ENCODE measurements at regions not wholly inside any gene's neighbourhood (a gene's known extent, or its start where the extent isn't known, plus 50 kb on each side); places are given as distances from the start of the nearest gene placed in this dataset.

- H3K9me3 ChIP-seq (replicated peaks; ENCODE audit: control insufficient read depth, insufficient read depth, low read length), result no peaks in the 10 kb centered on the region
- H3K27ac ChIP-seq (ENCODE audit: insufficient read depth, low read depth, low read length), result no peak overlapping the region
- no TSS peak for BruUV-seq (replicated peaks)
- dilution Hi-C loops (cut with MboI; ENCODE audit: extremely low pct_ligation_motif_present, low sequenced_read_pairs), result no loop called here
- H3K4me1 ChIP-seq (ENCODE audit: control insufficient read depth, extremely low read depth, insufficient read depth, low read length), result no peaks in the 10 kb centered on the region
- FAIRE-seq (no peak), DNase-seq (ENCODE audit: low read depth, low spot score) (peak; percentile 5)
- H3K9me1 ChIP-seq (replicated peaks; ENCODE audit: control insufficient read depth, extremely low read depth, insufficient read depth, low read length), result no peaks in the 10 kb centered on the region
- H3K4me2 ChIP-seq (ENCODE audit: insufficient read depth, low read length), result no peak overlapping the region
- no peaks in the 10 kb centered on the region for H3K27me3 ChIP-seq (ENCODE audit: control insufficient read depth in 2 of 2, insufficient read depth in 2 of 2, low read length in 2 of 2)
- no peaks in the 10 kb centered on the region for H3K79me2 ChIP-seq (ENCODE audit: control insufficient read depth, insufficient read depth, low read length)
- H4K20me1 ChIP-seq (replicated peaks; ENCODE audit: control insufficient read depth, extremely low read depth, insufficient read depth, low read length), result no peaks in the 10 kb centered on the region
- peak in 1 of 2 donors; percentile 8 for TF ChIP-seq CTCF (IDR thresholded peaks at IDR 0.05; ENCODE audit: extremely low read depth in 1 of 2, insufficient read depth in 1 of 2, low read depth in 1 of 2, low read length in 2 of 2)
- TF ChIP-seq, protein P1, sequence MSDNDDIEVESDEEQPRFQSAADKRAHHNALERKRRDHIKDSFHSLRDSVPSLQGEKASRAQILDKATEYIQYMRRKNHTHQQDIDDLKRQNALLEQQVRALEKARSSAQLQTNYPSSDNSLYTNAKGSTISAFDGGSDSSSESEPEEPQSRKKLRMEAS (IDR thresholded peaks at IDR 0.05; ENCODE audit: insufficient read depth, insufficient read length), result no peak
- no peak overlapping the region for H3K4me3 ChIP-seq (replicated peaks in 1 of 3; ENCODE audit: insufficient read depth in 1 of 3, low read depth in 1 of 3, low read length in 3 of 3)
- no peaks in the 10 kb centered on the region for H3K36me3 ChIP-seq (ENCODE audit: control insufficient read depth in 2 of 2, extremely low read depth in 1 of 2, insufficient read depth in 2 of 2, low read length in 2 of 2)
- intact Hi-C loops (cut with micrococcal nuclease), result no loop called here
- ChIA-PET POLR2A (no interaction called here), CTCF (interaction anchor here (1.2 kb wide), 1 partner anchor 14 kb away, joined by 3 read pairs; no protein-coding TSS in a partner anchor)
- H3K9ac ChIP-seq (replicated peaks; ENCODE audit: extremely low read depth, insufficient read depth, low read length), result no peak overlapping the region
- H2AFZ ChIP-seq (ENCODE audit: low read depth, low read length), result no peak overlapping the region
These were observed 179.8 kb downstream of the SNRPN start for GRCh38 chr15:25134546-25134945.

DNA sequence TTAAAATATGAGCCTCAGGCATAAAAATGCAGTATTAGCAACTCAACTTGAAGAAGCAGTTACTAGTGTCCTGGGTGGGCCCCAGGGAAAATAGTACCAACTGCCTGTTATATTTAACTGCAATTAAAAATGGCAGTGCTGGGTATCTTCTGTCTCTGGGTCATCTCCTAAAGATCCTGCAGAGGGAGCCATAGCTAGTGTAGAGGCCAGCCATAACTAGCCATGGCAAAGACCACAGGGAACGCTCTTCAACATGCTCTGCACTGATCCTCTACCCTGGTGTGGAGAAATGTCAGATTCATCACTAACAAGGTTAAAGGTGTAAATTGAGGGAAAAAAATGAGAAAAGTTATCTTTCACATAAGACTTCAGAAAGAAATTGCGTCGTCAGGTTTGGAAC is 181.3 kb downstream of the SNRPN start:
- Histone ChIP-seq H3K4me3 (replicated peaks in 1 of 3; ENCODE audit: insufficient read depth in 1 of 3, low read depth in 1 of 3, low read length in 3 of 3) (no peak overlapping the region), H3K27me3 (ENCODE audit: control insufficient read depth in 2 of 2, insufficient read depth in 2 of 2, low read length in 2 of 2) (no peaks in the 10 kb centered on the region), H3K9ac (replicated peaks; ENCODE audit: extremely low read depth, insufficient read depth, low read length) (no peak overlapping the region), H4K20me1 (replicated peaks; ENCODE audit: control insufficient read depth, extremely low read depth, insufficient read depth, low read length) (no peaks in the 10 kb centered on the region), H3K4me2 (ENCODE audit: insufficient read depth, low read length) (no peak overlapping the region), H3K27ac (ENCODE audit: insufficient read depth, low read depth, low read length) (no peak overlapping the region), H3K9me1 (replicated peaks; ENCODE audit: control insufficient read depth, extremely low read depth, insufficient read depth, low read length) (no peaks in the 10 kb centered on the region), H3K9me3 (replicated peaks; ENCODE audit: control insufficient read depth, insufficient read depth, low read length) (no peaks in the 10 kb centered on the region), H2AFZ (ENCODE audit: low read depth, low read length) (no peak overlapping the region), H3K4me1 (ENCODE audit: control insufficient read depth, extremely low read depth, insufficient read depth, low read length) (no peaks in the 10 kb centered on the region), H3K36me3 (ENCODE audit: control insufficient read depth in 2 of 2, extremely low read depth in 1 of 2, insufficient read depth in 2 of 2, low read length in 2 of 2) (no peaks in the 10 kb centered on the region), H3K79me2 (ENCODE audit: control insufficient read depth, insufficient read depth, low read length) (no peaks in the 10 kb centered on the region)
- intact Hi-C loops (cut with micrococcal nuclease), result loop anchor here (5.0 kb wide), 1 partner anchor 366 kb away; no protein-coding TSS in a partner anchor
- peak; percentile 10 to 33 for TF ChIP-seq CTCF (IDR thresholded peaks at IDR 0.05; ENCODE audit: extremely low read depth in 1 of 2, insufficient read depth in 1 of 2, low read depth in 1 of 2, low read length in 2 of 2)
- no peak for TF ChIP-seq EZH2 (IDR thresholded peaks at IDR 0.05; ENCODE audit: borderline replicate concordance, low read depth, low read length, severe bottlenecking)
- ChIA-PET CTCF (no interaction called here), POLR2A (no interaction called here)
- no TSS peak for BruUV-seq (replicated peaks)
- DNase-seq (ENCODE audit: low read depth, low spot score) (peak; percentile 8), FAIRE-seq (no peak)
- dilution Hi-C loops (cut with MboI; ENCODE audit: extremely low pct_ligation_motif_present, low sequenced_read_pairs), result no loop called here
